ENCODE measurements at regions not wholly inside any gene's neighbourhood (a gene's known extent, or its start where the extent isn't known, plus 50 kb on each side); places are given as distances from the start of the nearest gene placed in this dataset.

GRCh38 chr6:104046426-104046825 lies 813.3 kb downstream of the HACE1 start:
- no peak for DNase-seq (ENCODE audit: low spot score)

GRCh38 chr6:104031346-104031745 lies 828.4 kb downstream of the HACE1 start:
- DNase-seq (ENCODE audit: low spot score), result no peak

- DNase-seq (ENCODE audit: low spot score), result no peak
Measured at GRCh38 chr6:104022126-104022525, 837.6 kb downstream of the HACE1 start.

- no peak for DNase-seq (ENCODE audit: low spot score)
Measured at GRCh38 chr6:104019075-104019753, 840.5 kb downstream of the HACE1 start.

- no peak for DNase-seq (ENCODE audit: low spot score)
Measured at GRCh38 chr6:104017410-104018381, 842.0 kb downstream of the HACE1 start.

GRCh38 chr6:104014163-104014959 lies 845.4 kb downstream of the HACE1 start:
- no peak for DNase-seq (ENCODE audit: low spot score)

DNA sequence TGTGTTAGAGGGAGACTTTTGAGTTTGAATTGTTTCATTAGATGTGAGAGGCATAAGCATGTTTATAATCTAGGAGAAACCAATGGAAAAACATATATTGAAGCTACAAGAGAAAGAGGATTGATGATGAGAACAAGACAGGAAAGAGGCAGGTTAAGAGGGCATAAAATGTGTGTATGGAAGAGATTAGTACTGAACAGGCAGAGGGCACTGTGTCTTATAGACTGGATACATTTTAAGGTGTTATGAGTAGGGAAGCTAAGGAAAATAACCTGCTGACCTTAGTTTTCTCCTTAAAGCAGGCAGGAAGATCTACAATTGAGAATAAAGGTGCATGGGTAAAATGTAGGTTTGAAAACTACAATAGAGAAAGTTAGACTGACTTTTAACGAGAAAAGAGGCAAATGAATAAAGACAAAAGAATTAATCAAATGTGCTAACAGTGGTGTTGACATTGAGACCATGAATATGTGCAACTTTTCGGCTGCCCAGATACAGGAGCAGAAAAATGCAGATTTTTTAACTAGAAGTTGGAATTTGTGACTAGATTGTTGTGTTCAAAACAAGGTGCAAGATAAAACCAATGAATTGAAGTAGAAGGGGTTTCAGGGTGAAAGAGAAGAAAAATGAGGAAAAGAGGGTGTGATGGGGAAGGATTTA lies 846.3 kb downstream of the HACE1 start:
- no peak for DNase-seq (ENCODE audit: low spot score)

DNA sequence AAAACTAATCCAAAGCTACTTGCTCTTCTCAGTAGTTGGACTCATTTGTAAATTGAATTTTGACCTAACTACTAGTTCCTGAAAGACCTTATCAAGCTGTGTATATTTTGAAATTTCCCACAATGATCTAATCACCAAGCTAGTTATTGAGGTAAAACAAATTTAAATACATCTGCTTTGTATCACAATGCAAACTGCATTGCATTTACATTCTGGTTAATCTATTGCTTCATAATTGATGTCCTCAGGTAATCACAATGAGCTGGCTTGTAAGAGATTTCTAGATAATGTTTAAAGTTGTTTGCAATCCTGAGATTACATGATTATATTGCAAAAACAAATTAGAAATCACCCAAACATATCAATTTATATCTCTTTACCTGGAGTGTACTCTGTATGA lies 848.8 kb downstream of the HACE1 start:
- no peak for DNase-seq (ENCODE audit: low spot score)

GRCh38 chr6:104003803-104004516 lies 855.8 kb downstream of the HACE1 start:
- DNase-seq (ENCODE audit: low spot score), result no peak

DNA sequence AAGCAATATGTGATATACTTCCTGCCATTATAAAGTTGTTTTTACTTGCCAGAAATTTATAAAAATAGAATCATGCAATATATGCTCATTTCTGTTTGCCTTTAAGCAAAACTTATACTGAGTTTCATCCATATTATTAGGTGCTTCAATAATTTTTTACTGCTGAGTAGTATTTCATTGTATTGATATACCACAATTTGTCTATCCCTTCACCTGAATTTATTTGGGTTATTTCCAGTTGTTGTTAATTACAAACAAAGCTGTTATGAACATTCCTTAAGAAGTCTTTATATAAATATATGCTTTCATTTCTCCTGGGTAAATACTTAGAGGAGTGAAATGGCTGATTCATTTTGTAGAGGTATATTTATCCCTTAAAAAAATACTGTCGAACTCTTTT lies 864.1 kb downstream of the HACE1 start:
- no peak for DNase-seq (ENCODE audit: low spot score)

DNA sequence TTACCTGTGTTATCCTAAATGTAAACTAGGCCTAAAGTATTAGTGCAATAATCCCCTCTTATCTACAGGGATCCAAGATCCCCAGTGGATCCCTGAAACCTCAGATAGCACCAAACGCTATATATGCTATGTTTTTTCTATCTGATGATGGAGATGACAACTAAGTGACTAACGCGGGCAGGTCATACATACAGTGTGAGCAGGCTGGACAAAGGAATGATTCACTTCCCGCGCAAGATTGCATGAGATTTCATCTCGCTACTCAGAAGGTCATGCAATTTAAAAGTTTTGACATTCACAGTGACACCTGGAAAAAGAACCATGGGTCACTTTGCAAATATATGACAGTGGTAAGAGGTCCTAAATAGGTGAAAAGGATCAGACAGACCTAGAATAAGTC lies 875.9 kb downstream of the HACE1 start:
- DNase-seq (ENCODE audit: low spot score), result no peak

DNA sequence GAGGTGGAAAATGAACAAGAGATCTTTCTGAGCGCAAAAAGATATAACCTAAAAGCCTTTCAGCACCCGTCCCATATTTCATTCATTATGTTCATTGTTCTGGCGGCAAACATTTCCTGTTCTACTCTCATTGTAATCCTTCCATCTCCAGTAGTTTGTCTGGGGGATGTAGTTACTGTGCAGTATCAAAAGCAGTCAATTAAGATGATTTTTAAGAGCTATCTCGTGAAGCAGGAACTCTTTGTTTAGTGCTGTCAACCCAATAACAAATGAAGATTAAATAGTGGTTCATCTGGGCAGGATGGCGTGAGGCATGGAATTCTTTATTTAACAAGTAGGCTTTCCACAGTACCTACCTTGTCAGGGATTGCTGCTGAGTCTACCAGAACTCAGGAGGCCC lies 876.7 kb downstream of the HACE1 start:
- no peak for DNase-seq (ENCODE audit: low spot score)

GRCh38 chr6:103982574-103982973 lies 877.1 kb downstream of the HACE1 start:
- no peak for DNase-seq (ENCODE audit: low spot score)

DNA sequence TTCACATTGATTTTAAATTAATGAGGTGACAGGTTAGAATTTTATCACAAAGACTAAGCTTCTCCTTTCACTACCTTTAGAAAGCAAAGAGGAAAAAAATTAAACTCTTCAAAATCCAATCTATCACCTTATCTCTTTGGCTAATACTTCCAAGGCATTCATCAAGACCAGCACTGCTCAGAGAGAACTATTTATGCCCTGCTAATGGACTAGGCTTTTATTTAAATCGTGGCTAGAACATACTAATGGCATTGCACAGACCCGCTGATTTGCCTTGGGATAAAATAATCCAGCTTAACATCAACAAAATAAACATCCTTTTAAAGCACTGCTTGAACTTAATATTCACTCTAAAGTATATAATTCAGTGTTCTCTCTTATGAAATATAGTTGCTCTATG lies 880.4 kb downstream of the HACE1 start:
- DNase-seq (ENCODE audit: low spot score), result no peak

- DNase-seq (ENCODE audit: low spot score), result no peak
Measured at GRCh38 chr6:103937389-103937788, 922.3 kb downstream of the HACE1 start.

GRCh38 chr6:103925317-103925716 lies 934.4 kb downstream of the HACE1 start:
- no peak for DNase-seq (ENCODE audit: low spot score)

DNA sequence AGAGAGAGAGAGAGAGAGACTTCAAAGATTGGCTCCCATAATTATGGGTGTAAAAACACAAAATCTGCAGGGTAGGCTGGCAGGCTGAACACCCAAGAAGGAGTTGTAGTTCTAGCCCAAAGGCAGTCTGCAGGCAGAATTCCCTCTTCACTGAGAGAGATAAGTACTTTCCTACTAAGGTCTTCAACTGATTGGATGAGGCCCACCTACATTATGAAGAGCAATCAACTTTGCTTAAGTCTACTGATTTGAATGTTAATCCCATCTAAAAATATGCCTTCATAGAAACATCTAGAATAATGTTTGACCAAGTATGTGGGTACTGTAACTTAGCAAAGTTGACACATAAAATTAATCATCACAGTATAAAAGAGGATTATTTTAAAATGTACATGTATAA lies 949.7 kb downstream of the HACE1 start:
- no peak for DNase-seq (ENCODE audit: low spot score)

GRCh38 chr6:103908898-103909297 lies 950.8 kb downstream of the HACE1 start:
- DNase-seq (ENCODE audit: low spot score), result no peak

- no peak for DNase-seq (ENCODE audit: low spot score)
Measured at GRCh38 chr6:103895136-103895535, 964.6 kb downstream of the HACE1 start.

- DNase-seq (ENCODE audit: low spot score), result no peak
Measured at GRCh38 chr6:103893141-103893581, 966.6 kb downstream of the HACE1 start.

- no peak for DNase-seq (ENCODE audit: low spot score)
Measured at GRCh38 chr6:103886951-103887350, 972.8 kb downstream of the HACE1 start.

All from ecto neural progenitor cell (in vitro differentiated cells).